GM12865 (cell line): ENCODE measurements at regions not wholly inside any gene's neighbourhood (a gene's known extent, or its start where the extent isn't known, plus 50 kb on each side); places are given as distances from the start of the nearest gene placed in this dataset.
"Not testable (repeated sequence)": the region's sequence is repeated elsewhere in the genome, so short reads cannot be mapped to it uniquely, and the experiment has no call there.

Source experiments
- DNase-seq: peaks from one replicate; pipeline ENCODE4 v3.0.0; 2010; ENCODE audit warnings: low read depth
- H3K4me3 ChIP-seq: 2 replicates; pipeline ENCODE4 v1.5.1; 2011; ENCODE audit warnings: mild to moderate bottlenecking, low read depth, low read length, control low read depth
- CTCF ChIP-seq: IDR thresholded peaks from 2 replicates; pipeline ENCODE4 v1.5.1; 2011; ENCODE audit warnings: low read length, control low read depth, low read depth, inconsistent platforms; ENCODE audit not compliant: insufficient read depth; ENCODE audit errors: missing control alignments

GRCh38 chr4:19486400-19486799 is 765.3 kb upstream of the SLIT2 start:
- H3K4me3 ChIP-seq, result no peak overlapping the region
- no peak for TF ChIP-seq CTCF
- DNase-seq, result no peak

DNA sequence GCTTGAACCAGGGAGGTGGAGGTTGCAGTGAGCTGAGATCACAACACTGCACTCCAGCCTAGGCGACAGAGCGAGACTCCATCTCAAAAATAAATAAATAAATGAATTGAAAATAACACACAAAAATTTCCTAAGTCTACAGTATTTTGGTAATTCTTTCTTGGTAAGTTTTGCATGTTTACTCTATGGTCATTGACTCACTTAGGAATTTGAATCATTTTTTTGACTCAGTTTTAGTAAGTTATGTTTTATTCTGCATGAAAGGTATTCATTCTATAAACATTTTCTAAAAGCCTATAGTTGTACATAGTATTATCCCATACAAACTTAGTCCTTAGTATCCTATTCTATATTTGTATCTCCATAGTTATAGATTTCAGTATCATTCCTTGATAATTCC is 772.9 kb upstream of the SLIT2 start:
- DNase-seq, result no peak
- no peak for TF ChIP-seq CTCF

DNA sequence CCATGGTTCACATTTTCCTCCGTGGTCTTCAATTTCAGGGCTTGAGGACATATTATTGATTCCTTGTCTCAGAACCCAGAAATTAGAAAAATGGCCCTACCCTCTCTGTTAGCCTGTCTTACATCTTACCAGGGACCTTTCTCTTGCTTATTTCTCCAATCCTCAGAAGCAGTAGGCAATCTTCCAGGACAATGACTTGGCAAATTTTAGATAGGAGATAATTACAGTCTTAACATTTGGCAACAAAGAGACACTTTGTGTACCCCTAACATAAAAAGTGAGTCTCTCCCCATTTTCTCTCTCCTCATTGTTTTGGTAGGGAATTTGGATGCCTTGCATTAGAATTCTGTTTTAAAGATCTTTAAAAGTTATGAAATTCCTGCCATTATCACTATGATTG is 778.1 kb upstream of the SLIT2 start:
- DNase-seq, result no peak
- no peak for TF ChIP-seq CTCF
- H3K4me3 ChIP-seq, result no peak overlapping the region

More for the DNA sequence above, 772.9 kb upstream of the SLIT2 start:
- H3K4me3 ChIP-seq, result no peak overlapping the region

DNA sequence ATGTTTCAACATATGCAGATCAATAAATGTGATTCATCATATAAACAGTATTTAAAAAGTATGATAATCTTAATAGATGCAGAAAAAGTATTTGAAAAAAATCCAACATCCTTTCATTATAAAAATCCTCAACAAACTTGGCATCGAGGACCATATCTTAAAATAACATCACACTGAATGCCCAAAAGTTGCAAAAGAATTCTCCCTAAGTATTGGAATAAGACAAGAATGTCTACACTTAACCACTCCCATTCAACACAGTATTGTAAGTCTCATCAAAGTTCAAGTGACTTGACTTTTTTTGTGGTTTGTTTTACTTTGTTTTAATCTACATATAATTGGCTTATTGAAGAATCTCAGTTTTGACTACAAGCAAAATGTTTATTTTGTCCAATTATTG is 779.0 kb upstream of the SLIT2 start:
- H3K4me3 ChIP-seq, result no peak overlapping the region
- no peak for DNase-seq
- no peak for TF ChIP-seq CTCF

DNA sequence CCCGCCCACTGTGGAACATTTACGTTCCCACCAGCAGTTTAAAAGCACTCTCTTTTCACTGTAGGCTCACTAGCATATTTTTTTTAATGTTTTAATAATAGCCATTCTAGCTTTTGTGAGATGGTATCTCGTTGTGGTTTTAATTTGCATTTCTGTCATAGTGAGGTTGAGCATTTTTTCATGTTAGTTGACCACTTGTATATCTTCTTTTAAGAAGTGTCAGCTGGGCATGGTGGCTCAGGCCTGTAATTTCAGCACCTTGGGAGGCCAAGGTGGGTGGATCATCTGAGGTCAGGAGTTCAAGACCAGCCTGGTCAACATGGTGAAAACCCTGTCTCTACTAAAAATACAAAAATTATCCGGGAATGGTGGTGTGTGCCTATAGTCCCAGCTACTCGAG is 781.7 kb upstream of the SLIT2 start:
- not testable (repeated sequence) for H3K4me3 ChIP-seq, DNase-seq

DNA sequence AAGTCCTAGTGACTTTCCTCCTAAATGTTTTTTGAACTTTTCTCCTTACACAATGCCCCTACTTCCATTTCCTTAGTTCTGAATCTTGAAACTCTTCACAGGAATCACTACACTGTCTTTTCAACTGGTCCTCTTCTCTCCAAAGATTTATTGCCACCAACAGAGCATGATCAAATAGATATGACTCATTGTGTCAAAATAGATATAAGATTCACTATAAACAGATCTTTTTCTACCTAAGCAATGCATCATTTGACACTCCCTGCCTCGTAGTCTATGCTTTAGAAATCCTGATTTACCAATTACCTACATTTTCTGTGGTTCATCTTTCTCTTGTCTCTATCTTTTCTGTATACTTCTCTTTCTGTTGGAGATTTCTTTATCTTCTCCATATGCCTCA is 789.6 kb upstream of the SLIT2 start:
- TF ChIP-seq CTCF, result no peak
- no peak for DNase-seq
- H3K4me3 ChIP-seq, result no peak overlapping the region

DNA sequence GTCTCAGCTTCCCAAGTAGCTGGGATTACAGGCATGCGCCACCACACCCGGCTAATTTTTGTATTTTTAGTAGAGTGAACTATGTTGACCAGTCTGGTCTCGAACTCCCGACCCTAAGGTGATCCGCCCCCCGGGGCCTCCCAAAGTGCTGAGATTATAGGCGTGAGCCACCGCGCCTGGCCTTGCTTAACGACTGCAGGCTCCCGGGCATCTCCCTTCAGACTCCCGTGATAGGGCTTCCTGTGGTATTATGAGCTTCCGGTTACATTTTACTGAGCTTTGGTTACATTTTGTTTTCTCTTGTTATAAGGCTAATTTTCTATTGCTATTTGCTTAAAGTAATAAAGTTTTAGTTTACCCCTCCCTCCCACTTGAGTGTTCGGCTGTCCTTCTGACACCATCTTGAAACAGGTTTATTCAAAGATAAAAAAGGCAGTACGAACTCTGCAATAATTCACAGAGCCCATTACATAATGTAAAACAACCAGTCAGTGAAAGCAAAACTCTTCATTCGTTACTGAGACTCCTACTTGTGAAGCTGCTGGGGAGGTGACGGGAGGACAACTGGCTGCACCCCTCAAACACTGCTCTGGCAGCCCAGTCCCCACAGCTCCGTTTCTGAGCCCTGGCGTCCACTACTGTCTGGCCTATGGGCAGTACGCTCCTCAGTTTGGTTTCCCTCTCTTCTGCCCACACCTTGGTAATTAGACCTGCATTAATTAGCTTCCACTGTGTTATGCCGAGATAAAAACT is 795.7 kb upstream of the SLIT2 start:
- no peak for DNase-seq
- no peak overlapping the region for H3K4me3 ChIP-seq
- TF ChIP-seq CTCF, result no peak

- TF ChIP-seq CTCF, result no peak
- H3K4me3 ChIP-seq, result no peak overlapping the region
- no peak for DNase-seq
These were observed 796.5 kb upstream of the SLIT2 start for GRCh38 chr4:19455196-19455595.
